Activated B cell treated with CpG ODN at 0.5 μM for 24 hours (primary cell): ENCODE measurements at regions not wholly inside any gene's neighbourhood (a gene's known extent, or its start where the extent isn't known, plus 50 kb on each side); places are given as distances from the start of the nearest gene placed in this dataset.

ENCODE experiments used
- ATAC-seq: fragments of 200-7000 bp; cut with Tn5 transposase; one replicate; pipeline ENCODE4 v1.10.0; 2021; ENCODE audit warnings: low read depth, mild to moderate bottlenecking, moderate library complexity
- CTCF ChIA-PET: fragments of 350-600 bp; sonication (Branson Sonifier 250); formaldehyde crosslinking; loops from one replicate; lab custom pipeline; 2021; ENCODE audit warnings: antibody characterized with exemption; lab: Charles Lee
- POLR2A ChIA-PET: fragments of 350-600 bp; sonication (Branson Sonifier 250); formaldehyde crosslinking; loops from one replicate; lab custom pipeline; 2021; ENCODE audit warnings: antibody characterized with exemption; lab: Charles Lee
- DNase-seq: peaks from one replicate; pipeline ENCODE4 v3.0.0; 2022
- H3K27ac Mint-ChIP-seq: one replicate; pipeline ENCODE4 v1.8.0; 2020; ENCODE audit warnings: mixed read lengths
- H3K27me3 Mint-ChIP-seq: one replicate; pipeline ENCODE4 v1.8.0; 2021; ENCODE audit warnings: mixed read lengths
- H3K36me3 Mint-ChIP-seq: one replicate; pipeline ENCODE4 v1.8.0; 2021; ENCODE audit warnings: low read depth, mixed read lengths
- H3K4me1 Mint-ChIP-seq: one replicate; pipeline ENCODE4 v1.8.0; 2021; ENCODE audit warnings: mixed read lengths
- H3K4me3 Mint-ChIP-seq: one replicate; pipeline ENCODE4 v1.8.0; 2020; ENCODE audit warnings: mild to moderate bottlenecking, mixed read lengths
- H3K9me3 Mint-ChIP-seq: one replicate; pipeline ENCODE4 v1.8.0; 2020; ENCODE audit warnings: mixed read lengths
- intact Hi-C: fragments of 100-400 bp; cut with micrococcal nuclease; formaldehyde crosslinking; loops from one replicate; pipeline ENCODE4 v1.15.1; 2024
- TF ChIP-seq, protein P1 (sequence below): fragments of 200-600 bp; IDR thresholded peaks from one replicate; pipeline ENCODE4 v1.8.0; 2022; ENCODE audit warnings: antibody characterized with exemption, mild to moderate bottlenecking

DNA sequence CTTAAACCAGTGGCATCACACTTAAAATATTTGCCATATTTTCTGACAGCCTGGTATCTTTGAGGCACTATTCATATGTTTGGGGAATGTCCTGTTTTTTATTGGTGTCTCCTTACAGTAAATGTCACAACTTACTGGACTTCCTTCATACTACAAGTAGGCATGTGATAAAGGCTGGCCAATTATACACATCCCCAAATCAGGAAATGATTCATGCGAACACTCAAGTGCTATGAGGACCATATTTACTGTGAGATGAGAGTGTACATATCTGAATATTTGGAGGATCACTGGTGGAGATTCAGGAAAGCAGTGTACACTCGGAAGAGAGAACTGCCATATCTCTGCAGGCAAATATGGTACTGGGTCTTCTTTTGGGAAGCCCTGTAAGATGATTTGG, 913.8 kb upstream of the CHORDC1 start:
- Mint-ChIP-seq H3K27ac (no peak overlapping the region), H3K9me3 (no peaks in the 10 kb centered on the region), H3K27me3 (no peaks in the 10 kb centered on the region), H3K4me1 (no peaks in the 10 kb centered on the region), H3K4me3 (no peak overlapping the region), H3K36me3 (no peaks in the 10 kb centered on the region)
- TF ChIP-seq, protein P1, sequence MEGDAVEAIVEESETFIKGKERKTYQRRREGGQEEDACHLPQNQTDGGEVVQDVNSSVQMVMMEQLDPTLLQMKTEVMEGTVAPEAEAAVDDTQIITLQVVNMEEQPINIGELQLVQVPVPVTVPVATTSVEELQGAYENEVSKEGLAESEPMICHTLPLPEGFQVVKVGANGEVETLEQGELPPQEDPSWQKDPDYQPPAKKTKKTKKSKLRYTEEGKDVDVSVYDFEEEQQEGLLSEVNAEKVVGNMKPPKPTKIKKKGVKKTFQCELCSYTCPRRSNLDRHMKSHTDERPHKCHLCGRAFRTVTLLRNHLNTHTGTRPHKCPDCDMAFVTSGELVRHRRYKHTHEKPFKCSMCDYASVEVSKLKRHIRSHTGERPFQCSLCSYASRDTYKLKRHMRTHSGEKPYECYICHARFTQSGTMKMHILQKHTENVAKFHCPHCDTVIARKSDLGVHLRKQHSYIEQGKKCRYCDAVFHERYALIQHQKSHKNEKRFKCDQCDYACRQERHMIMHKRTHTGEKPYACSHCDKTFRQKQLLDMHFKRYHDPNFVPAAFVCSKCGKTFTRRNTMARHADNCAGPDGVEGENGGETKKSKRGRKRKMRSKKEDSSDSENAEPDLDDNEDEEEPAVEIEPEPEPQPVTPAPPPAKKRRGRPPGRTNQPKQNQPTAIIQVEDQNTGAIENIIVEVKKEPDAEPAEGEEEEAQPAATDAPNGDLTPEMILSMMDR = no peak
- ChIA-PET POLR2A (no interaction called here), CTCF (no interaction called here)
- DNase-seq (no peak), ATAC-seq (no peak)
- intact Hi-C loops = no loop called here

GRCh38 chr11:91133361-91133760, 910.5 kb upstream of the CHORDC1 start:
- H3K36me3 Mint-ChIP-seq = no peaks in the 10 kb centered on the region
- POLR2A ChIA-PET = no interaction called here
- TF ChIP-seq, protein P1 = no peak
- no peak overlapping the region for H3K4me3 Mint-ChIP-seq
- ATAC-seq (no peak), DNase-seq (no peak)
- H3K4me1 Mint-ChIP-seq = no peaks in the 10 kb centered on the region
- CTCF ChIA-PET = no interaction called here
- intact Hi-C loops = no loop called here
- H3K27ac Mint-ChIP-seq = no peak overlapping the region
- no peaks in the 10 kb centered on the region for H3K9me3 Mint-ChIP-seq
- no peaks in the 10 kb centered on the region for H3K27me3 Mint-ChIP-seq

GRCh38 chr11:91129596-91129995, 906.7 kb upstream of the CHORDC1 start:
- Mint-ChIP-seq H3K36me3 (no peaks in the 10 kb centered on the region), H3K4me3 (no peak overlapping the region)
- no peak for ATAC-seq

GRCh38 chr11:91124363-91124762, 901.5 kb upstream of the CHORDC1 start:
- ATAC-seq = no peak
- POLR2A ChIA-PET = no interaction called here
- Mint-ChIP-seq H3K9me3 (peaks cover 4% of the 10 kb centered on the region), H3K4me3 (no peak overlapping the region), H3K36me3 (no peaks in the 10 kb centered on the region), H3K27me3 (no peaks in the 10 kb centered on the region), H3K27ac (no peak overlapping the region), H3K4me1 (no peaks in the 10 kb centered on the region)
- TF ChIP-seq, protein P1 = no peak
- no peak for DNase-seq
- CTCF ChIA-PET = no interaction called here
- intact Hi-C loops = no loop called here

More at GRCh38 chr11:91129596-91129995, 906.7 kb upstream of the CHORDC1 start:
- H3K27ac Mint-ChIP-seq = no peak overlapping the region
- ChIA-PET CTCF (no interaction called here), POLR2A (no interaction called here)
- no peaks in the 10 kb centered on the region for H3K27me3 Mint-ChIP-seq
- intact Hi-C loops = no loop called here
- no peak for DNase-seq
- TF ChIP-seq, protein P1 = no peak
- H3K9me3 Mint-ChIP-seq = no peaks in the 10 kb centered on the region
- no peaks in the 10 kb centered on the region for H3K4me1 Mint-ChIP-seq

GRCh38 chr11:91115116-91115515, 892.3 kb upstream of the CHORDC1 start:
- TF ChIP-seq, protein P1 = no peak
- DNase-seq = no peak
- no peak for ATAC-seq
- no peaks in the 10 kb centered on the region for H3K36me3 Mint-ChIP-seq
- H3K27me3 Mint-ChIP-seq = no peaks in the 10 kb centered on the region
- ChIA-PET CTCF (no interaction called here), POLR2A (no interaction called here)
- peaks cover 14% of the 10 kb centered on the region for H3K9me3 Mint-ChIP-seq
- H3K27ac Mint-ChIP-seq = no peak overlapping the region
- no peak overlapping the region for H3K4me3 Mint-ChIP-seq
- no peaks in the 10 kb centered on the region for H3K4me1 Mint-ChIP-seq
- intact Hi-C loops = no loop called here
